GM19468 (cell line): ENCODE measurements at regions not wholly inside any gene's neighbourhood (a gene's known extent, or its start where the extent isn't known, plus 50 kb on each side); places are given as distances from the start of the nearest gene placed in this dataset.

Experiments
- ATAC-seq: cut with Tn5 transposase; IDR thresholded peaks from one replicate; pipeline ENCODE4 v1.9.1; 2021; ENCODE audit warnings: mild to moderate bottlenecking, moderate library complexity, moderate number of reproducible peaks; ENCODE audit not compliant: unreplicated experiment; ENCODE audit errors: extremely low read depth

GRCh38 chr18:47425365-47425764 is 173.9 kb upstream of the SKOR2 start:
- no peak for ATAC-seq

- no peak for ATAC-seq
Observed at GRCh38 chr18:47422524-47422923, 171.1 kb upstream of the SKOR2 start.

DNA sequence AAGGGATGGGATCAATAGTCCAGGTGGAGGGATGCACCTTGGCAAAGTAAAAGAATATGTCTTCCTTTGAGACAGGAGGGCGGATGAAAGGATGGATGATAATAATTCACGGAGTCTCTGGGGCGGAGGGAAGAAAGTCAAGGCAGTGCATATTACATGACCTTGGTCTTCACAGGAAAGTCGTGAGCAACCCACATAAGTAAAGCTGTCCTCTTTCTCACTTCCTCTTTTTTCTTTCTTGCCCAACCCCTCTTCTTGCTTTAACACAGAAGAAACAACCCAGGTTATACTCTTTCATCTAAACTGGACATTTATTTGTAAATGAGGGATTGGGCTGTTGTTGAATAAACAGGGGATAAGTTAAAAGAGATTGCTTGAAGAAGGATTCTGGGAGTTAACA is 168.7 kb upstream of the SKOR2 start:
- no peak for ATAC-seq

DNA sequence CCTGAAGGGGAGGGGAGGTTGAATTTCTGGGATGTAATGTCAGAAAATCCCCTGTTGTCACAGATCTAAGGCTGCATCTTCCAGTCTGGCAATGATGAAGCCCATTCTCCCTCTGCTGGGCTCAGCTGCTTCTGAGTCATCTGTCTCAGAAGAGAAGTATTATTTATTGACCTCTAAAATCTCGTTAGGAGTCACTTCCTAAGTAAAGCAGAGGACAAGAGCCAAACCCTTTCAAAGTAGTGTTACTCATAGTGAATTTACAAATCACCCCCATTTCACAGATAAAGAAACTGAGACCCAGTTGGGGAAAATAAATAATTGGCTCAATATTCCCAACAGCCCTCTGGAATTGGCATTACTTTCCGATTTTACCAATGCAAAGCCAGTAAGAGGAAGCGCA is 167.3 kb upstream of the SKOR2 start:
- ATAC-seq: no peak

DNA sequence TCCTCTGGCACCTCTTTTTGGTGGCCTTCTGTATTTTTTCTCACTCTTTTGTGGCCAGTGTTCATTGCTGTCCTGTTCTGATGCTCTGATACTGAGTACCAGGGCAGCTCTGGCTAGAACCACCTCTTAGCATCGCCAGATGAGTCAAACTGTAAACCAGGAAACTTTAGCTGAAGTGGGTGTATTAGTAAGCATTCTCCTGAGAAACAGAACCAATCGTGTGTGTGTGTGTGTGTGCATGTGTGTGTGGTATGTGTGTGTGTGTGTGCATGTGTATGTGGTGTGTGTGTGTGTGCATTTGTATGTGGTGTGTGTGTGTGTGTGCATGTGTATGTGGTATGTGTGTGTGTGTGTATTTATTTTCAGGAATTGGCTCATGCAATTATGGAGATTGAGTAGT is 166.3 kb upstream of the SKOR2 start:
- ATAC-seq: no peak

GRCh38 chr18:47415881-47416280 is 164.4 kb upstream of the SKOR2 start:
- no peak for ATAC-seq

DNA sequence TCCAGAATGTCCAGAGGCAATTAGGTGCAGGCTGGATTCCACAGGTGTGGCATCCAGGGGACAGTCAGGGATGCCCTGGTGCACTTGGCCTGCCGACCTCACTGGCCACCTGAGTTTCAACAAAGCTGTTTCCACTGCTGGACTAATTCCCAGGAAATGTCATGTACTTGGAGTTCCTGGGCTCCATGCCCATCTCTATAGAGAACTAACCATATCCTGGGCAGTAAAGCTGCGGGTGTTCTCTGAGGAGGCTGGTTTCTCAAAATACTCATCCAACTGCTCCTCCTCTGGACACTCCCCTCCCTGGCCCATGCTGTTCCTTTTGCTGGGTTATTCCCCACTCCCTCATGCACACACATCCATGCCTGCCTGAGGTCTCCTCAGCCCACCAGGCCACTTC is 161.9 kb upstream of the SKOR2 start:
- ATAC-seq: no peak

DNA sequence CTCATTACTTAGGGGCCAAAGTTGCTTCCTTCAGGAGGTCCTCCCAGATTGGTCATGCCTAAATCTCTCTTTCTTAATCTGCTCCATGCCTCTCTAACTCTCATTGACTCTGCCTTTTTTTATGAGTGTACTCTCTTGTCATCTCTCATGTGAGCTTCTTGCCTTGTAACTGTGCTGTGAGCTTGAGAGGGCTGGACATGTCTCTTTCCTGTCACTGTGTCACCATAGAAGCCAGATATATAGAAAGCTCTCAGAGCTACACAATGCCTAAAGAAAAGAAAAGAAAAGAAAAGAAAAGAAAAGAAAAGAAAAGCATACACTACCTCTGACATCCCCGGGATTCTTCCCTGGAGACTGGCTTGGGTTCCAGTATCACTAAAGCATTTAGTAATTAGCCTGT is 161.5 kb upstream of the SKOR2 start:
- ATAC-seq: no peak

DNA sequence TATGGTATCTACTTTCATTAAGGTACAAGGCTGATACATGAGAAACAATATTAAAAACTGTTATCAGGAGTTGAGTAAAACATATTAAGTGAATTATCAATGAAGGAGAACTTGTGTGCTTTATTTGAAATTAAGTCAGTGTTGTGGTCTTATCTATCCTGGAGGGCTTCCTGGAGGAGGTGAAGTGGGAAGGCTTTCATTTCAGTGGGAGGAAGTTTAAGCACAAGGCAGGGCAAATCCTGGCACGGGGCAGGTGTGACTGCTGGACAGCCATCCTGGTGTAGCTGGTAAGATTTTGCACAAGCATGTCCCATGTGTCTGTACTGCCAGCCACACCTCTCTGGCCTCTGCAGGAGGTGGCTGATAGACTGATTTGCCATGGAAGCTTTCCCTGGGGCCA is 159.7 kb upstream of the SKOR2 start:
- ATAC-seq: no peak

GRCh38 chr18:47410139-47410538 is 158.7 kb upstream of the SKOR2 start:
- ATAC-seq: no peak

DNA sequence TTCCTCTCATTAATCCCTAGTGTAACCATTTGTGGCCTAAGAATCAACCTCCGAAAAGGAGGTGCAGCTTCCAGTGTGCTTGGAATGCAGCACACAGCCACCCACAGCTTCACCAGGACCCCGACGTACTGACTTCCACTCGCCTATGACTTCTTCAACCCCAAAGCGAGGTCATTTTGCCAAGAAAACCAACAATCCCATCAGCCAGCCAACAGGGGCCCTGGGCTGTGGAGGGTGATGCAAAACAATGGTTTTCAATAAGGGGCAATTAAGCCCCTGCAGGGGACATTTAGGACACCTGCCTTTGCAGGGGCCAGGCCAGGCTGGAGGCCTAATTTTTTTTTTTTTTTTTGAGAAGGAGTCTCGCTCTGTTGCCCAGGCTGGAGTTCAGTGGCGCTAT is 158.1 kb upstream of the SKOR2 start:
- ATAC-seq: no peak

GRCh38 chr18:47407736-47408135 is 156.3 kb upstream of the SKOR2 start:
- no peak for ATAC-seq

DNA sequence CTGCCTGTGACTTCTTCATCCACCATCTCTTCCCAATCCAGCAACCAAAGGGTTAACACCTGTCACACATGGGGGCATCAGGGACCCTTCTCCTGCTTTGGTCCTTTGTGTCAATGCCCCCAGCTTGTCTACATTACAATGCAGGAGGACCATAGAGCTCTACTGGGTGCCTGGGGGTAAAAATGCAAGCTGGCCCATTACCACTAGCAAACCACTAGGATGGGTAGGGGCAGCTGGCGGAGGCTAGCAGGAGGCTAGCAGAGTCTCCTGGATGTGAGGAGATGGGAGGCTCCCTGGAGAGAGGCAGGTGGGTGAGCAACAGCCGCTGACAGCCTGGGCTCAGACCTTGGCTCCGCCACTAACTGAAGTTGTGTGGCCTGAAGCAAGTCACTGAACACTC is 153.4 kb upstream of the SKOR2 start:
- ATAC-seq: no peak

- ATAC-seq: no peak
Observed at GRCh38 chr18:47403949-47404348, 152.5 kb upstream of the SKOR2 start.

- ATAC-seq: no peak
Observed at GRCh38 chr18:47403317-47403716, 151.9 kb upstream of the SKOR2 start.

DNA sequence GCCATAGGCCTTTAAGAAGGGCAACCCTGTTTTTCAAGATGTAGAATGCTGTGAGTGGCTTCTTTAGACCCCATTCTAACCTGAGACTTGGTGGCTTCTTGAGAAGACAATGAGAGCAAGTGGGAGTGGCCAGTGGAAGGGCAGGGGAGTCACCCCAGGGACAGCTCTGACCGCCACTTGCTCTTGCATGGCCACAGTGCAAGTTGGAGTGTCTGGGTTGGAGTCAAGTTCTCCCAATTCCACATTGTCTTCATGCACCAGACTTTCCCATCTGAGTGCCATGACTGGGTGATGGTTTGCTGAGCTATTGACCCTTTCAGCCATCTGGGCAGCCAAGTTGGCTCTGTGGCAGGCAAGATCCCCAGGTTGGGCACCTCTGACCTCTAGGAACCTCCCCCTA is 148.0 kb upstream of the SKOR2 start:
- no peak for ATAC-seq

DNA sequence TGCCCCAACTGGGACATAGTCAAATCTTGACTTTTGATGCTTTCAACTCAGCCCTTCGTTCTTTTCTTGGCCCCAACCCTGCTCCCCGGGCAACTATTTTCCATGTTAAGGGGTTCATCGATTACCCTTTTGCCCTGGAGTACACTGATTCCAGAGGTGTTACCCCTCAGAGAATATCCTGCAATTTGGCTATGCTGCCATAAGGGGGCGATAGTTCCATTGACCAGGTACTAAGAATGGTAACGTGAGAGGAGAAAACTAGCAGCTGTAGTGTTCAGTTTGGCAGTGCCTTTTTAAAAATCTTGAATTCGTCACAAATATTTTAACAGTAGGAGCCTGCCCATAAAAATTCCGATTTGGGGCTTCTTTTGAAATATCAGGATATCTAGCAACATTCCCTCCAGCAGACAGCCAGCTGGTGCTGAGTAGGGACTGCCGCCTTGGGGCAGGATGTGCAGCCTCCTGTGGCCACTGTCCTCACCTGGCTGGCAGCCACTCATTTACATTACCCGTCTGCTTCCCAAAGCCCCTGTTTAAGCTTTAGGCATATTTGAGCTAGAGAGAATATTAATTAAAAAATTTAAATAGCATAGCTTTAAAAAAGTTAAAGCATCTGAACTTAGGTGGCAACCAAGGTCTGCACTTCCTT is 146.3 kb upstream of the SKOR2 start:
- ATAC-seq: no peak

DNA sequence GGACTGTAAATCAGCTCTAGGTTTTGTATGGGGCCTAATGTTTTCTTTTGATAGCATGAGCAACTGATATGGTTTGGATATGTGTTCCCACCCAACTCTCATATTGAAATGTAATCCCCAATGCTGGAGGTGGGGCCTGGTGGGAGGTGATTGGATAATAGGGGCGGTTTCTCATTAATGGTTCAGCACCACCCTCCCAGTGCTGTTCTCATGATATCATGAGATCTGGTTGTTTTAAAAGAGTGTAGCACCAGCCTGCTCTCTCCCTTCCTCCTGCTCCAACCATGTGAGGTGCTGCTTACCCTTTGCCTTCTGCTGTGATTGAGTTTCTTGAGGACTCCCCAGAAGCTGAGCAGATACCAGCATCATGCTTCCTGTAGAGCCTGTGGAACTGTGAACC is 140.2 kb upstream of the SKOR2 start:
- no peak for ATAC-seq

GRCh38 chr18:47390410-47391024 is 139.1 kb upstream of the SKOR2 start:
- ATAC-seq: no peak

GRCh38 chr18:47389210-47389609 is 137.8 kb upstream of the SKOR2 start:
- no peak for ATAC-seq

- no peak for ATAC-seq
Observed at GRCh38 chr18:47387864-47388263, 136.4 kb upstream of the SKOR2 start.

DNA sequence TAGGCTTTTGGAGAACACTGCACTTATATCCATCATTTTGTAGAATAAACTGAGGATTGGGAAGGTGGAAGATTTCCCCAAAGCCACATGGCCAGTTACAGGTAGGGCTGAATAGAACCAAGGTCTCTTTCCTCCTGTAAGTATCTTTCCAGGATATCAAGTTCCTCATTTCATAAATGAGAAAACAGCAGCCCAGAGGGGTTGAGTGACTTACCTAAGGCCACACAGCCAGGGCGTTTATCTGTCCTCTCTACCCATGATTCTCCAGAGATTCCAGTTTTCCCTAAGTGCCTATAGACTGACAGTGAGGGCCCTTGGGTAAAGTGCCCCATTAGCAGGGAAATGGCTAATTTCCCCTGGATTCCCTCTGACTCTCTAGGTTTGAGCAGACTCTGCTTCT is 132.3 kb upstream of the SKOR2 start:
- no peak for ATAC-seq
